Panc1 (cell line): ENCODE measurements at regions not wholly inside any gene's neighbourhood (a gene's known extent, or its start where the extent isn't known, plus 50 kb on each side); places are given as distances from the start of the nearest gene placed in this dataset.

Source experiments
- ATAC-seq: fragments of 200-7000 bp; cut with Tn5 transposase; 2 replicates; pipeline ENCODE4 v1.9.1; 2020; ENCODE audit warnings: mild to moderate bottlenecking, moderate library complexity
- BruUV-seq: library from RNA; stranded (reverse); fragments of 400-500 nt; replicated peaks from 2 replicates; lab custom pipeline; 2021; lab: Mats Ljungman, UMichigan
- CTCF ChIA-PET: fragments of 300-600 bp; sonication (Branson Sonifier 250); formaldehyde crosslinking; loops from one replicate; lab custom pipeline; 2022; ENCODE audit warnings: antibody characterized with exemption; lab: Charles Lee
- POLR2A ChIA-PET: fragments of 300-600 bp; sonication (Branson Sonifier 250); formaldehyde crosslinking; loops from one replicate; lab custom pipeline; 2022; ENCODE audit warnings: antibody characterized with exemption; lab: Charles Lee
- DNase-seq: peaks from one replicate; pipeline ENCODE4 v3.0.0-alpha.2; 2010; ENCODE audit warnings: low read depth, low spot score
- H3K27ac ChIP-seq: 2 replicates; pipeline ENCODE4 v1.5.1; 2011; ENCODE audit warnings: mild to moderate bottlenecking, low read length, inconsistent platforms
- H3K27me3 ChIP-seq: fragments of 200-500 bp; sonication (Bioruptor generic); 2 replicates; pipeline ENCODE4 v1.6.0; 2014; ENCODE audit warnings: low read length, inconsistent platforms; ENCODE audit not compliant: control insufficient read depth, insufficient read depth
- H3K36me3 ChIP-seq: fragments of 200-500 bp; sonication (Bioruptor generic); 2 replicates; pipeline ENCODE4 v1.5.1; 2014; ENCODE audit warnings: inconsistent platforms, mild to moderate bottlenecking, low read length, moderate library complexity; ENCODE audit not compliant: control insufficient read depth, insufficient read depth
- H3K4me1 ChIP-seq: 2 replicates; pipeline ENCODE4 v1.5.1; 2011; ENCODE audit warnings: inconsistent platforms, mild to moderate bottlenecking, low read length, moderate library complexity; ENCODE audit not compliant: control insufficient read depth, insufficient read depth
- H3K4me3 ChIP-seq, 2 experiments: 2 replicates each; pipeline ENCODE4 v1.5.1; 2011 to 2012; ENCODE audit warnings: low read depth in 2 of 2, low read length in 2 of 2, mild to moderate bottlenecking in 2 of 2, inconsistent platforms in 1 of 2, moderate library complexity in 1 of 2
- H3K9me3 ChIP-seq: fragments of 200-500 bp; sonication (Bioruptor generic); 2 replicates; pipeline ENCODE4 v1.5.1; 2014; ENCODE audit warnings: low read depth, mild to moderate bottlenecking, inconsistent platforms, low read length, moderate library complexity; ENCODE audit not compliant: control insufficient read depth, insufficient read depth
- POLR2AphosphoS5 ChIP-seq: IDR thresholded peaks from 2 replicates; pipeline ENCODE4 v1.6.1; 2012; ENCODE audit warnings: mild to moderate bottlenecking, low read depth, low read length, moderate library complexity
- SIN3A ChIP-seq: IDR thresholded peaks from 2 replicates; pipeline ENCODE4 v1.6.1; 2012; ENCODE audit warnings: low read depth, mild to moderate bottlenecking, low read length, moderate library complexity, borderline replicate concordance; ENCODE audit not compliant: insufficient read depth
- TCF7L2 ChIP-seq: IDR thresholded peaks from 2 replicates; pipeline ENCODE4 v1.6.1; 2011; ENCODE audit warnings: mild to moderate bottlenecking, low read depth, low read length, inconsistent platforms
- in situ Hi-C: cut with HindIII; loops from 2 replicates; pipeline ENCODE4 v1.10.0; 2016; ENCODE audit warnings: low sequenced_read_pairs, low pct_unique_long_range_greater_than_20kb
- intact Hi-C: fragments of 100-400 bp; cut with micrococcal nuclease; formaldehyde crosslinking; loops from one replicate; pipeline ENCODE4 v1.10.0; 2022; ENCODE audit not compliant: unreplicated experiment
- TF ChIP-seq, protein P1 (sequence below): fragments of 450-650 bp; IDR thresholded peaks from 2 replicates; pipeline ENCODE4 v1.5.1; 2017; ENCODE audit warnings: mild to moderate bottlenecking
- TF ChIP-seq, protein P2 (sequence below), 2 experiments: IDR thresholded peaks; 2 replicates each; pipeline ENCODE4 v1.6.1; 2011 to 2012; ENCODE audit warnings: low read depth in 2 of 2, control low read depth in 1 of 2, low read length in 1 of 2, mild to moderate bottlenecking in 1 of 2, moderate library complexity in 1 of 2; ENCODE audit not compliant: insufficient read depth in 1 of 2

DNA sequence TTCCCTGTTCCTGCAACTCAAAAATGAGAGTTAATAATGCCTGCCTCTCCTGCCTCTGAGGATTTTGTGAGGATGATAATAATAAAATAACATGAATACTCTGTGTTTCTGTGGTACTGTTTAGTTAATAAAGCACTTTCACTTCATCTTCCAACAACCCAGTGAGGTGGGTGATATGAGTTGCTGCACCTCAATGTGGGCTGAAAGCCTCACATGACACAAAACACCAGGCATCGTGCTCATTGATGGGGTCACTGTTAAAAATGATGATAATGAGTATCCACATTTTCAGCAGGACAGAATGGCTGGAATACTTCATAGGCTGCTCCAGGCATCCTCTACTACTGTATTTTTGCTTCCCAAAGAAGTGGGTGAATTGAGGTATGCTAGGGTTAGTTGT, 222.8 kb upstream of the NRP1 start:
- H3K27me3 ChIP-seq, result no peaks in the 10 kb centered on the region
- intact Hi-C loops (no loop called here), in situ Hi-C loops (no loop called here)
- POLR2A ChIA-PET, result no interaction called here
- no peaks in the 10 kb centered on the region for H3K9me3 ChIP-seq
- no TSS peak for BruUV-seq
- H3K4me3 ChIP-seq, result no peak overlapping the region
- CTCF ChIA-PET, result no interaction called here
- TF ChIP-seq SIN3A (no peak), TCF7L2 (no peak), POLR2AphosphoS5 (no peak)
- TF ChIP-seq, protein P1, sequence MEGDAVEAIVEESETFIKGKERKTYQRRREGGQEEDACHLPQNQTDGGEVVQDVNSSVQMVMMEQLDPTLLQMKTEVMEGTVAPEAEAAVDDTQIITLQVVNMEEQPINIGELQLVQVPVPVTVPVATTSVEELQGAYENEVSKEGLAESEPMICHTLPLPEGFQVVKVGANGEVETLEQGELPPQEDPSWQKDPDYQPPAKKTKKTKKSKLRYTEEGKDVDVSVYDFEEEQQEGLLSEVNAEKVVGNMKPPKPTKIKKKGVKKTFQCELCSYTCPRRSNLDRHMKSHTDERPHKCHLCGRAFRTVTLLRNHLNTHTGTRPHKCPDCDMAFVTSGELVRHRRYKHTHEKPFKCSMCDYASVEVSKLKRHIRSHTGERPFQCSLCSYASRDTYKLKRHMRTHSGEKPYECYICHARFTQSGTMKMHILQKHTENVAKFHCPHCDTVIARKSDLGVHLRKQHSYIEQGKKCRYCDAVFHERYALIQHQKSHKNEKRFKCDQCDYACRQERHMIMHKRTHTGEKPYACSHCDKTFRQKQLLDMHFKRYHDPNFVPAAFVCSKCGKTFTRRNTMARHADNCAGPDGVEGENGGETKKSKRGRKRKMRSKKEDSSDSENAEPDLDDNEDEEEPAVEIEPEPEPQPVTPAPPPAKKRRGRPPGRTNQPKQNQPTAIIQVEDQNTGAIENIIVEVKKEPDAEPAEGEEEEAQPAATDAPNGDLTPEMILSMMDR, result no peak
- TF ChIP-seq, protein P2, sequence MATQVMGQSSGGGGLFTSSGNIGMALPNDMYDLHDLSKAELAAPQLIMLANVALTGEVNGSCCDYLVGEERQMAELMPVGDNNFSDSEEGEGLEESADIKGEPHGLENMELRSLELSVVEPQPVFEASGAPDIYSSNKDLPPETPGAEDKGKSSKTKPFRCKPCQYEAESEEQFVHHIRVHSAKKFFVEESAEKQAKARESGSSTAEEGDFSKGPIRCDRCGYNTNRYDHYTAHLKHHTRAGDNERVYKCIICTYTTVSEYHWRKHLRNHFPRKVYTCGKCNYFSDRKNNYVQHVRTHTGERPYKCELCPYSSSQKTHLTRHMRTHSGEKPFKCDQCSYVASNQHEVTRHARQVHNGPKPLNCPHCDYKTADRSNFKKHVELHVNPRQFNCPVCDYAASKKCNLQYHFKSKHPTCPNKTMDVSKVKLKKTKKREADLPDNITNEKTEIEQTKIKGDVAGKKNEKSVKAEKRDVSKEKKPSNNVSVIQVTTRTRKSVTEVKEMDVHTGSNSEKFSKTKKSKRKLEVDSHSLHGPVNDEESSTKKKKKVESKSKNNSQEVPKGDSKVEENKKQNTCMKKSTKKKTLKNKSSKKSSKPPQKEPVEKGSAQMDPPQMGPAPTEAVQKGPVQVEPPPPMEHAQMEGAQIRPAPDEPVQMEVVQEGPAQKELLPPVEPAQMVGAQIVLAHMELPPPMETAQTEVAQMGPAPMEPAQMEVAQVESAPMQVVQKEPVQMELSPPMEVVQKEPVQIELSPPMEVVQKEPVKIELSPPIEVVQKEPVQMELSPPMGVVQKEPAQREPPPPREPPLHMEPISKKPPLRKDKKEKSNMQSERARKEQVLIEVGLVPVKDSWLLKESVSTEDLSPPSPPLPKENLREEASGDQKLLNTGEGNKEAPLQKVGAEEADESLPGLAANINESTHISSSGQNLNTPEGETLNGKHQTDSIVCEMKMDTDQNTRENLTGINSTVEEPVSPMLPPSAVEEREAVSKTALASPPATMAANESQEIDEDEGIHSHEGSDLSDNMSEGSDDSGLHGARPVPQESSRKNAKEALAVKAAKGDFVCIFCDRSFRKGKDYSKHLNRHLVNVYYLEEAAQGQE (IDR thresholded peaks at IDR 0.05; ENCODE audit: insufficient read depth in 1 of 2, low read depth in 2 of 2, low read length in 1 of 2), result no peak
- H3K27ac ChIP-seq, result no peak overlapping the region
- DNase-seq, result no peak
- H3K4me1 ChIP-seq, result no peaks in the 10 kb centered on the region
- no peaks in the 10 kb centered on the region for H3K36me3 ChIP-seq
- no peak for ATAC-seq

DNA sequence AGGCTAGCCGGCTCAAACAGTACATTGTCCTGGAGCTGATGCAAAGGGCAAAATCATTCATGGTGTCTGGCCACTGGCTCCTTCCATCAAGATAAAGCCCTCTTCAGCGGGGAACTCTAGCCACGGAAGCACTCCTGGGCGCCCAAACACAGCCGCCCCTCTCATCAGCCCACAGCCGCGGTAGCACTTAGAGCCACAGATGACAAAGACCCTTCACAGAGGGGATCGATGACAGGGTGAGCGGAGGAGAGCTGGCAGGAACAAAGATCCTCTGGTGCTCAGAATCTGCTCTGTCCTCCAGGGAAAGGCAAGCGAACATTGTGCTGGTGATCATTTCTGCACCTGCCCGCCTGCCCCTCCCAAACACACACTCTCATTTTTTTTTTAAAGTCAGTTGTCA, 222.2 kb upstream of the NRP1 start:
- intact Hi-C loops (no loop called here), in situ Hi-C loops (no loop called here)
- no peaks in the 10 kb centered on the region for H3K4me1 ChIP-seq
- no peak overlapping the region for H3K4me3 ChIP-seq
- H3K27me3 ChIP-seq, result no peaks in the 10 kb centered on the region
- no peak for DNase-seq
- TF ChIP-seq, protein P1, result no peak
- TF ChIP-seq, protein P2 (IDR thresholded peaks at IDR 0.05; ENCODE audit: insufficient read depth in 1 of 2, low read depth in 2 of 2, low read length in 1 of 2), result no peak
- TF ChIP-seq TCF7L2, result no peak
- no peak for TF ChIP-seq POLR2AphosphoS5
- TF ChIP-seq SIN3A, result no peak
- ATAC-seq, result no peak
- BruUV-seq, result no TSS peak
- POLR2A ChIA-PET, result no interaction called here
- CTCF ChIA-PET, result no interaction called here
- no peak overlapping the region for H3K27ac ChIP-seq
- no peaks in the 10 kb centered on the region for H3K36me3 ChIP-seq
- no peaks in the 10 kb centered on the region for H3K9me3 ChIP-seq
